Brain microvascular endothelial cell (primary cell): ENCODE measurements at regions not wholly inside any gene's neighbourhood (a gene's known extent, or its start where the extent isn't known, plus 50 kb on each side); places are given as distances from the start of the nearest gene placed in this dataset.

Source experiments
- DNase-seq: peaks from one replicate; pipeline ENCODE4 v3.0.0-alpha.2; 2020
- H3K27ac ChIP-seq: fragments of 250-450 bp; sonication (Bioruptor Pico); 2 replicates; pipeline ENCODE4 v1.5.1; 2020; ENCODE audit warnings: mild to moderate bottlenecking, moderate library complexity
- H3K27me3 ChIP-seq: fragments of 250-450 bp; sonication (Bioruptor Pico); replicated peaks from 2 replicates; pipeline ENCODE4 v1.5.1; 2020; ENCODE audit warnings: mild to moderate bottlenecking
- H3K36me3 ChIP-seq: fragments of 250-450 bp; sonication (Bioruptor Pico); replicated peaks from 2 replicates; pipeline ENCODE4 v1.5.1; 2020; ENCODE audit warnings: mild to moderate bottlenecking
- H3K4me3 ChIP-seq: 2 replicates; pipeline ENCODE4 v1.5.1; 2011; ENCODE audit warnings: low read depth, mild to moderate bottlenecking, control low read depth, low read length, moderate library complexity
- in situ Hi-C: cut with HindIII; loops from 2 replicates; pipeline ENCODE4 v1.10.0; 2017; ENCODE audit warnings: low sequenced_read_pairs, low pct_ligation_motif_present
- TF ChIP-seq, protein P1 (sequence below): IDR thresholded peaks from 2 replicates; pipeline ENCODE4 v1.5.1; 2011; ENCODE audit warnings: low read depth, mild to moderate bottlenecking, moderate library complexity, low read length, control low read depth, inconsistent platforms; ENCODE audit errors: missing control alignments

GRCh38 chr2:19752500-19752899 lies 149.3 kb downstream of the TTC32 start:
- Histone ChIP-seq H3K27me3 (no peaks in the 10 kb centered on the region), H3K4me3 (no peak overlapping the region), H3K27ac (no peak overlapping the region), H3K36me3 (no peaks in the 10 kb centered on the region)
- TF ChIP-seq, protein P1, sequence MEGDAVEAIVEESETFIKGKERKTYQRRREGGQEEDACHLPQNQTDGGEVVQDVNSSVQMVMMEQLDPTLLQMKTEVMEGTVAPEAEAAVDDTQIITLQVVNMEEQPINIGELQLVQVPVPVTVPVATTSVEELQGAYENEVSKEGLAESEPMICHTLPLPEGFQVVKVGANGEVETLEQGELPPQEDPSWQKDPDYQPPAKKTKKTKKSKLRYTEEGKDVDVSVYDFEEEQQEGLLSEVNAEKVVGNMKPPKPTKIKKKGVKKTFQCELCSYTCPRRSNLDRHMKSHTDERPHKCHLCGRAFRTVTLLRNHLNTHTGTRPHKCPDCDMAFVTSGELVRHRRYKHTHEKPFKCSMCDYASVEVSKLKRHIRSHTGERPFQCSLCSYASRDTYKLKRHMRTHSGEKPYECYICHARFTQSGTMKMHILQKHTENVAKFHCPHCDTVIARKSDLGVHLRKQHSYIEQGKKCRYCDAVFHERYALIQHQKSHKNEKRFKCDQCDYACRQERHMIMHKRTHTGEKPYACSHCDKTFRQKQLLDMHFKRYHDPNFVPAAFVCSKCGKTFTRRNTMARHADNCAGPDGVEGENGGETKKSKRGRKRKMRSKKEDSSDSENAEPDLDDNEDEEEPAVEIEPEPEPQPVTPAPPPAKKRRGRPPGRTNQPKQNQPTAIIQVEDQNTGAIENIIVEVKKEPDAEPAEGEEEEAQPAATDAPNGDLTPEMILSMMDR = no peak
- in situ Hi-C loops = no loop called here
- DNase-seq = no peak

- no peak overlapping the region for H3K27ac ChIP-seq
- no peaks in the 10 kb centered on the region for H3K36me3 ChIP-seq
- TF ChIP-seq, protein P1 = no peak
- in situ Hi-C loops = no loop called here
- H3K27me3 ChIP-seq = no peaks in the 10 kb centered on the region
- no peak for DNase-seq
- no peak overlapping the region for H3K4me3 ChIP-seq
Measured at GRCh38 chr2:19751631-19752030, 150.2 kb downstream of the TTC32 start.

DNA sequence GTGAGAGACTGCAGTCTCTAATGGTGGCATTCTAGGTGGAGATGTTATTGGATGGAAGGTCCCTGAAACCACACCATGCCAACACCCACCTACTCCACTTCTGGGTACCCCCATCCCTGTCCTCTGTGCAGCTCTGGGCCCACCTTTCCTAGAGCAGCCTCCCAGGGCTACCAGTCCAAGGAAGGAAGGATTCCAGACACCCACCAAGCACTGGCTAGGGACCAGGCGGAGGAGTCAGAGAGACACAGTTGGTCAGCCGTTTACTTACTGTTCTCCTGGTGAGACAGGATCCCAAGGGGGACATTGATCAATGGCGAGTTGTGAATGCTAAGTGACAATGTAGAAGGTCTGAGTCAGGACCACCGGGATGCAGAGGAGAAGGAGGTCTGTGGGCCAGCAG lies 151.6 kb downstream of the TTC32 start:
- no peak overlapping the region for H3K4me3 ChIP-seq
- no peaks in the 10 kb centered on the region for H3K27me3 ChIP-seq
- TF ChIP-seq, protein P1 = no peak
- DNase-seq = no peak
- no peak overlapping the region for H3K27ac ChIP-seq
- in situ Hi-C loops = no loop called here
- no peaks in the 10 kb centered on the region for H3K36me3 ChIP-seq

DNA sequence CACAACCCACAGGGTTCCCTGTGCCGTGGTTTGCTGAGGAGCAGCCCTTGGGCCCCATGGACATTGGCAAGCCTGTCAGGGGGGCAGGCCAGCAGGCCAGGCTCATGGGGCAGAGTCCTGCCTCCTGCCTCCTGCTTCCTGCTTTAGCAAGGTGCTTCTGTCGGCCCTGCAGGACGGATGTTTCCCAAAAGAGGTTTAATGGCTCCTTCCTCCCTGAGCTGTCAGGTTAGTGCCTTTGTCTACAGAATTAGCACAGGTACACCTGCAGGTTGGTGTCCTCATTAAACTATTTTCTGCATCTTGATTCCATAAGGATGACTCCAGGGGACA lies 152.3 kb downstream of the TTC32 start:
- Histone ChIP-seq H3K36me3 (no peaks in the 10 kb centered on the region), H3K27me3 (no peaks in the 10 kb centered on the region), H3K4me3 (no peak overlapping the region), H3K27ac (no peak overlapping the region)
- in situ Hi-C loops = no loop called here
- TF ChIP-seq, protein P1 = no peak
- no peak for DNase-seq

GRCh38 chr2:19748711-19749506 lies 152.9 kb downstream of the TTC32 start:
- no peak overlapping the region for H3K4me3 ChIP-seq
- H3K27ac ChIP-seq = no peak overlapping the region
- DNase-seq = no peak
- in situ Hi-C loops = no loop called here
- no peaks in the 10 kb centered on the region for H3K27me3 ChIP-seq
- H3K36me3 ChIP-seq = no peaks in the 10 kb centered on the region
- TF ChIP-seq, protein P1 = no peak

- no peak overlapping the region for H3K4me3 ChIP-seq
- no peaks in the 10 kb centered on the region for H3K27me3 ChIP-seq
- DNase-seq = no peak
- H3K27ac ChIP-seq = no peak overlapping the region
- H3K36me3 ChIP-seq = no peaks in the 10 kb centered on the region
- in situ Hi-C loops = no loop called here
- TF ChIP-seq, protein P1 = no peak
Measured at GRCh38 chr2:19748073-19748375, 153.8 kb downstream of the TTC32 start.
